ENCODE measurements at regions not wholly inside any gene's neighbourhood (a gene's known extent, or its start where the extent isn't known, plus 50 kb on each side); places are given as distances from the start of the nearest gene placed in this dataset.

- TF ChIP-seq POLR2A (IDR thresholded peaks at IDR 0.05) (no peak), CTCF (IDR thresholded peaks at IDR 0.05) (no peak)
These were observed 278.1 kb downstream of the LRATD1 start for GRCh38 chr2:14910654-14911053.

Data from ovary (tissue), 3 donors.